NB4 (cell line): ENCODE measurements at regions not wholly inside any gene's neighbourhood (a gene's known extent, or its start where the extent isn't known, plus 50 kb on each side); places are given as distances from the start of the nearest gene placed in this dataset.

Source experiments
- MAX ChIP-seq: IDR thresholded peaks from 2 replicates; pipeline ENCODE4 v1.6.1; 2011; ENCODE audit warnings: low read depth, low read length
- MYC ChIP-seq: IDR thresholded peaks from 2 replicates; pipeline ENCODE4 v1.6.1; 2011; ENCODE audit warnings: low read depth, low read length
- POLR2A ChIP-seq: IDR thresholded peaks from 2 replicates; pipeline ENCODE4 v1.6.1; 2011; ENCODE audit warnings: mild to moderate bottlenecking; ENCODE audit not compliant: insufficient read length; ENCODE audit errors: extremely low read depth
- TF ChIP-seq, protein P1 (sequence below): IDR thresholded peaks from one replicate; pipeline ENCODE4 v1.5.1; 2012; ENCODE audit warnings: low read depth, low read length

GRCh38 chr5:155699385-155699784 is 627.6 kb upstream of the SGCD start:
- TF ChIP-seq POLR2A: no peak
- TF ChIP-seq, protein P1, sequence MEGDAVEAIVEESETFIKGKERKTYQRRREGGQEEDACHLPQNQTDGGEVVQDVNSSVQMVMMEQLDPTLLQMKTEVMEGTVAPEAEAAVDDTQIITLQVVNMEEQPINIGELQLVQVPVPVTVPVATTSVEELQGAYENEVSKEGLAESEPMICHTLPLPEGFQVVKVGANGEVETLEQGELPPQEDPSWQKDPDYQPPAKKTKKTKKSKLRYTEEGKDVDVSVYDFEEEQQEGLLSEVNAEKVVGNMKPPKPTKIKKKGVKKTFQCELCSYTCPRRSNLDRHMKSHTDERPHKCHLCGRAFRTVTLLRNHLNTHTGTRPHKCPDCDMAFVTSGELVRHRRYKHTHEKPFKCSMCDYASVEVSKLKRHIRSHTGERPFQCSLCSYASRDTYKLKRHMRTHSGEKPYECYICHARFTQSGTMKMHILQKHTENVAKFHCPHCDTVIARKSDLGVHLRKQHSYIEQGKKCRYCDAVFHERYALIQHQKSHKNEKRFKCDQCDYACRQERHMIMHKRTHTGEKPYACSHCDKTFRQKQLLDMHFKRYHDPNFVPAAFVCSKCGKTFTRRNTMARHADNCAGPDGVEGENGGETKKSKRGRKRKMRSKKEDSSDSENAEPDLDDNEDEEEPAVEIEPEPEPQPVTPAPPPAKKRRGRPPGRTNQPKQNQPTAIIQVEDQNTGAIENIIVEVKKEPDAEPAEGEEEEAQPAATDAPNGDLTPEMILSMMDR: no peak
- TF ChIP-seq MAX: no peak
- no peak for TF ChIP-seq MYC
